Endothelial cell of umbilical vein (primary cell): ENCODE measurements at regions not wholly inside any gene's neighbourhood (a gene's known extent, or its start where the extent isn't known, plus 50 kb on each side); places are given as distances from the start of the nearest gene placed in this dataset.

ENCODE experiments used
- BruUV-seq: library from RNA; stranded (reverse); fragments of 400-500 nt; replicated peaks from 2 replicates; lab custom pipeline; 2021; lab: Mats Ljungman, UMichigan
- CTCF ChIA-PET: fragments of 300-600, 350-600 bp; sonication (Branson Sonifier 250); formaldehyde crosslinking; loops from one replicate; lab custom pipeline; 2021; ENCODE audit warnings: antibody characterized with exemption, inconsistent platforms; lab: Charles Lee
- POLR2A ChIA-PET: fragments of 300-600, 350-600 bp; sonication (Branson Sonifier 250); formaldehyde crosslinking; loops from one replicate; lab custom pipeline; 2021; ENCODE audit warnings: antibody characterized with exemption, inconsistent platforms; lab: Charles Lee
- DNase-seq: peaks from one replicate; pipeline ENCODE4 v3.0.0-alpha.2; 2011; ENCODE audit warnings: low read depth, low spot score
- FAIRE-seq: peaks from 2 replicates; lab custom pipeline; 2011; peaks lifted over from hg19 to GRCh38; lab: Jason Lieb, UNC
- H2AFZ ChIP-seq: 2 replicates; pipeline ENCODE4 v1.6.0; 2012; ENCODE audit warnings: low read depth, low read length, control low read depth, inconsistent platforms
- H3K27ac ChIP-seq: 2 replicates; pipeline ENCODE4 v1.5.1; 2011; ENCODE audit warnings: low read depth, mild to moderate bottlenecking, control low read depth, low read length, moderate library complexity; ENCODE audit not compliant: insufficient read depth
- H3K27me3 ChIP-seq, 2 experiments: 2 replicates each; pipeline versions ENCODE4 v1.6.0 to v1.6.1; 2011; ENCODE audit warnings: low read length in 2 of 2, mixed read lengths in 1 of 2; ENCODE audit not compliant: control insufficient read depth in 2 of 2, insufficient read depth in 2 of 2
- H3K36me3 ChIP-seq, 2 experiments: 2 replicates in 1 of 2; 3 replicates in 1 of 2; pipeline ENCODE4 v1.5.1; 2011; ENCODE audit warnings: low read length in 2 of 2, mild to moderate bottlenecking in 1 of 2, moderate library complexity in 1 of 2; ENCODE audit not compliant: control insufficient read depth in 2 of 2, insufficient read depth in 2 of 2; ENCODE audit errors: extremely low read depth in 1 of 2
- H3K4me1 ChIP-seq: 3 replicates; pipeline ENCODE4 v1.5.1; 2011; ENCODE audit warnings: mild to moderate bottlenecking, low read length; ENCODE audit not compliant: control insufficient read depth, insufficient read depth; ENCODE audit errors: extremely low read depth
- H3K4me2 ChIP-seq: 2 replicates; pipeline ENCODE4 v1.6.1; 2011; ENCODE audit warnings: low read length, control low read depth, mixed read lengths; ENCODE audit not compliant: insufficient read depth
- H3K4me3 ChIP-seq, 3 experiments: fragments of 200-600 bp in 1 of 3; sonication (generic), shearing (Covaris generic) in 1 of 3; replicated peaks in 1 of 3; 2 replicates each; pipeline ENCODE4 v1.5.1; 2011 to 2016; ENCODE audit warnings: control low read depth in 3 of 3, low read length in 3 of 3, mild to moderate bottlenecking in 2 of 3, inconsistent platforms in 1 of 3, low read depth in 1 of 3, moderate library complexity in 1 of 3; ENCODE audit not compliant: insufficient read depth in 1 of 3
- H3K79me2 ChIP-seq: 2 replicates; pipeline ENCODE4 v1.6.0; 2012; ENCODE audit warnings: low read length, inconsistent platforms; ENCODE audit not compliant: control insufficient read depth, insufficient read depth
- H3K9ac ChIP-seq: replicated peaks from 2 replicates; pipeline ENCODE3; 2011; ENCODE audit warnings: low read length, control low read depth; ENCODE audit not compliant: insufficient read depth; ENCODE audit errors: extremely low read depth
- H3K9me1 ChIP-seq: replicated peaks from 3 replicates; pipeline ENCODE4 v1.6.0; 2011; ENCODE audit warnings: mild to moderate bottlenecking, low read length; ENCODE audit not compliant: control insufficient read depth, insufficient read depth; ENCODE audit errors: extremely low read depth
- H3K9me3 ChIP-seq: replicated peaks from 2 replicates; pipeline ENCODE4 v1.5.1; 2012; ENCODE audit warnings: low read length, inconsistent platforms; ENCODE audit not compliant: control insufficient read depth, insufficient read depth
- H4K20me1 ChIP-seq: replicated peaks from 2 replicates; pipeline ENCODE3; 2011; ENCODE audit warnings: mild to moderate bottlenecking, low read length; ENCODE audit not compliant: control insufficient read depth, insufficient read depth; ENCODE audit errors: extremely low read depth
- CTCF ChIP-seq, 2 donors: IDR thresholded peaks; 1 replicate in 1 of 2; 2 replicates in 1 of 2; pipeline ENCODE4 v1.5.1; 2011; ENCODE audit warnings: low read length in 2 of 2, mild to moderate bottlenecking in 2 of 2, moderate library complexity in 2 of 2, control low read depth in 1 of 2, inconsistent platforms in 1 of 2, low read depth in 1 of 2; ENCODE audit not compliant: insufficient read depth in 1 of 2; ENCODE audit errors: extremely low read depth in 1 of 2
- JUN ChIP-seq: IDR thresholded peaks from 2 replicates; pipeline ENCODE4 v1.6.1; 2011; ENCODE audit warnings: borderline replicate concordance, low read depth; ENCODE audit not compliant: insufficient read length, insufficient read depth
- MAX ChIP-seq: IDR thresholded peaks from 2 replicates; pipeline ENCODE4 v1.6.1; 2011; ENCODE audit not compliant: insufficient read depth, insufficient read length
- POLR2A ChIP-seq: IDR thresholded peaks from 2 replicates; pipeline ENCODE4 v1.6.1; 2012; ENCODE audit warnings: low read depth, mild to moderate bottlenecking, control low read depth, low read length
- POLR2AphosphoS5 ChIP-seq: IDR thresholded peaks from 2 replicates; pipeline ENCODE4 v1.6.1; 2012; ENCODE audit warnings: low read depth, mild to moderate bottlenecking, control low read depth, low read length, moderate library complexity; ENCODE audit not compliant: insufficient read depth
- dilution Hi-C: fragments of 300-500 bp; cut with MboI; formaldehyde crosslinking; loops from one replicate; pipeline ENCODE4 v1.15.0; 2019; ENCODE audit warnings: low sequenced_read_pairs; ENCODE audit not compliant: extremely low pct_ligation_motif_present
- intact Hi-C: fragments of 100-400 bp; cut with micrococcal nuclease; formaldehyde crosslinking; loops from one replicate; pipeline ENCODE4 v1.10.0; 2022

- BruUV-seq = no TSS peak
- Histone ChIP-seq H3K4me3 (no peak overlapping the region), H3K9ac (no peak overlapping the region), H3K4me1 (no peaks in the 10 kb centered on the region), H3K36me3 (no peaks in the 10 kb centered on the region), H3K79me2 (no peaks in the 10 kb centered on the region), H3K4me2 (no peak overlapping the region), H3K27me3 (no peaks in the 10 kb centered on the region), H3K9me1 (no peaks in the 10 kb centered on the region), H3K9me3 (peaks cover 2% of the 10 kb centered on the region), H4K20me1 (no peaks in the 10 kb centered on the region), H3K27ac (no peak overlapping the region), H2AFZ (no peak overlapping the region)
- dilution Hi-C loops = no loop called here
- FAIRE-seq = no peak
- ChIA-PET POLR2A (no interaction called here), CTCF (no interaction called here)
- intact Hi-C loops = no loop called here
- no peak for DNase-seq
- no peak for TF ChIP-seq CTCF (IDR thresholded peaks at IDR 0.05; ENCODE audit: extremely low read depth in 1 of 2, insufficient read depth in 1 of 2, low read depth in 1 of 2, low read length in 2 of 2)
Observed at GRCh38 chr1:222165629-222166028, 382.3 kb downstream of the HHIPL2 start.

GRCh38 chr1:222163895-222164294 is 384.0 kb downstream of the HHIPL2 start:
- DNase-seq (no peak), FAIRE-seq (no peak)
- Histone ChIP-seq H3K4me2 (no peak overlapping the region), H4K20me1 (no peaks in the 10 kb centered on the region), H3K9me3 (no peaks in the 10 kb centered on the region), H3K4me1 (no peaks in the 10 kb centered on the region), H3K9me1 (no peaks in the 10 kb centered on the region), H3K27ac (no peak overlapping the region), H3K36me3 (no peaks in the 10 kb centered on the region), H3K4me3 (no peak overlapping the region), H2AFZ (no peak overlapping the region), H3K27me3 (no peaks in the 10 kb centered on the region), H3K9ac (no peak overlapping the region), H3K79me2 (no peaks in the 10 kb centered on the region)
- no peak for TF ChIP-seq JUN
- no peak for TF ChIP-seq MAX
- no peak for TF ChIP-seq POLR2AphosphoS5
- TF ChIP-seq CTCF (IDR thresholded peaks at IDR 0.05; ENCODE audit: extremely low read depth in 1 of 2, insufficient read depth in 1 of 2, low read depth in 1 of 2, low read length in 2 of 2) = no peak
- TF ChIP-seq POLR2A = no peak
- ChIA-PET CTCF (no interaction called here), POLR2A (no interaction called here)
- intact Hi-C loops (no loop called here), dilution Hi-C loops (no loop called here)
- BruUV-seq = no TSS peak
